Activated naive CD4-positive, alpha-beta T cell treated with Interleukin-2 at 50 U/mL for 16 hours (primary cell): ENCODE measurements at regions not wholly inside any gene's neighbourhood (a gene's known extent, or its start where the extent isn't known, plus 50 kb on each side); places are given as distances from the start of the nearest gene placed in this dataset.

Experiments
- DNase-seq: peaks from one replicate; pipeline ENCODE4 v3.0.0-alpha.2; 2020

DNA sequence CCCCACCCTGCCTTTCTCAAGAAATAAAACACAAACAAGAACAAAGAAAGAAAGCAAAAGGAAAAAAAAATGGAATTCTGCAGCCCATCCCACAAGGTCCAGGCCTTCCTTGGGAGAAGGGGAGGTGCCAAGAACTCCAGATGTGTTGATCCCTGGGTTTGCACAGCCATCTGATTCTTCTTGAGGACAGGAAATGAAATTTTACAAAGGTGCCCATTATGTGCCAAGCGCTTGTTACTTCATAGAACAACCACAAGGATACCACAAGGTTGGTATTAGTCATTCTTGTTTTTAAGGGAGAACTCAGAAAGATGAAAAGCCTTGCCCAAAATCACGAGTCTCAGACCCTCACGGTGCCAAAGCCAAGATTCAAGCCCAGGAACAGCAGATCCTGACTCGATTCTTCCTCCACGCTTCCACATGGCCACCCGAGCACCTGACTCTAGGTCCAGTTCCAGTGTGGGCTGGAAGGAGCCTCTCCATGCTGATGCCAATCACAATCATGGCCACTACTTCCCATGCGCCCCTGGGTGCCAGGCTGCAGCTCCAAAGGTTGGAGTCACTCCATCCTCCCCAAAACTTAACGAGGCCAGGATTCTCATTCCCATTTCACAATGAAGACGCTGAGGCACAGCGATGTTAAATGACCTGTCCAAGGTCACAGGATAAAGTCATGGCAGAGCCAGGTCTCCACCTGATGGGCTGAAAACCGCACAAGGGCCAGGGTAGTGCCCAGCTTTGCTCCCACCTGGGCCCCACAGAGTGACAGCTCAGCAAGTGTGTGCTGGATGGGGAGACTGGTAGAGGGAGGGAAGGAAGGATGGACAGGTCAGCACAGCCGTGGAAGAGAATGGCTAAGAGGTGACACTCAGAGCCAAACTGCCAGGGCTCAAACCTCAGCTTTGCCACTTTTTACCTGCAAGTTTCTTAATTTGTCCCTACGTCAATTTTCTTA lies 66.7 kb upstream of the TOP1 start:
- no peak for DNase-seq

DNA sequence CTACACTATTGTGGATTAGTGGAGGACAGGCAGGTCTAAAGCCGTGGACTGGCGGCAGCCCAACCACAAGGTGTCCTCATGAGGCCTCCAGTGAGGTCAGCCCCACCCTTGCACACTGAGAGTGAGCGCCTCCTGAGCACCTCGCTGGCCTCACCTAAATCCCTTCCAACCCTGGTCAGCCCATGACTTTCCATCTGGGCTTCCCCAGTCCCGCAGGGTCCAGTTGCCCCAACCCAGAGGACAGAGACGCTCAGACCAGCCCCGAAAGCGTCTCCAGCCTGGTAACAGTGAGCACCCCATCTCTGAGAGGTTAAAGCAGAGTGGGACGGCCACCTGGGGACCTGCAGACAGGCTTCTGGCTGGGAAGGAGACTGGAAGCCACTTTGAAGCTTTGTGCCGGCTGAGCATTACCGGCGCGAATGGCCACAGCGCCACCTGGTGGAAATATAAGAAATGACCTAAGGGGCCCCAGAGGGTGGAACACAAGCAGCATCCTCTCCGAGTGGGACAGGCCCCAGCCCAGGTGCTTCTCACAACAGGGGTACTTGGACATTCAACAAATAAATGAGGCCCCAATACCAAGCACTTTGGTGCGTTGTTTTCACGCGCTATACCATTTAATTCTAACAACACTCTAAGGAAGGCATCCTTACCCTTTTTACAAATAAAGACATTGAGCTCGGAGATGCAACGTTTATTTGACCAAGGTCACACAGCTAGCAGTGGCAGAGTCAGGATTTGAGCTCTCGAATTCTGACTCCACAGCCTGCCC lies 65.7 kb upstream of the TOP1 start:
- peak; percentile 75 for DNase-seq

DNA sequence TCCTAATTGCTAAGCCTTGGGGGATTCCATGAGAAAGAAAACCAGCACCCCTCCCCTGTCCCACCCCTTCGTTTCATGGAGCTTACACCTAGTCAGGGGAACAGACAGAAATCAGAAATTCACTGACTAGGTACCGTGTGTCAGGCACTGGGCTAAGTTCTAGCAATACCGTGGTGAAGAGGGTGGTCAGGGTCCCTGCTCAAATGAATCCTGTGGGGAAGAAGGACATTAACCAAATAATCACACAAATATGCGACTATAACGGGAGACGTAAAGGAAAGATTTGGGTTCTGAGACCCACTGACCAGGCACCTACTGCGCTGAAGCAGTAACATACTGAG lies 65.1 kb upstream of the TOP1 start:
- DNase-seq, result no peak

DNA sequence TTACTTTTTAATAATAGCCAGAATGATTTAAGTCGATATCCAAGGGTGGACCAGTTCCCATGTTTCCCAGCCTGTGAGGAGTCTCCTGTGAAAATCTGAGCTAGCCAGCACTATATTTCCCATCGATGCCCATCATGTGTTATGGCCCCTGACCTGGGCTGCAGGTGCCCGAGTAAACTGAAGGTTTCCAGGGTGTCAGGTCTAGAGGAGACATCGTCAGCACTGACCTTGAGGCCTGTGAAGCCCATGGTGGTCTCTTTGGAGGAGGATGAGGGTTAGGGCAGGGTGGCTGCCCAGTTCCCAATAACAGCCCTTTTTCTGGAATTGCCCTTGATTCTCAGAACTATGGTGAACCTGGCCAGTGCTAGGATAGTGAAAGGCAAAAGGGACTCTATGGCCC lies 63.0 kb upstream of the TOP1 start:
- no peak for DNase-seq

DNA sequence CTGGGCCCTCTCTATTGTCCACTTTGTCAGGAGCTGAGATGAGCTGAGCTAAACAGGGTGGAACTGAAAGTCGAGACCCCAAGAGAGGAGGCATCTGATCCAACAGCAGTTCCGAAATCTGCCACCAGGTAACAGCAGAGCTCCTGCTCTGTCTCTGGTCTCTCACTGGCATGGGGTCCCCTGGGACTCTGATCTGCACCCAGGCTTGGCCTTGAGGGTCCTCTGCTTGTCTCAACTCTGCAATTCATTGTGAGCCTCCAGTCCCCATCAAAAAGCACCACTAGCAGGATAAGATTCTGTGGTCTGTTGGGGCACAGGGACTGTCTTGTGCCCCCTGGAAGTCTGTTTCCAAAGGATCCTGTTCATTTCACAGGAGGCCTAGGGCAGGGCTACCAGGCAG lies 62.5 kb upstream of the TOP1 start:
- DNase-seq, result no peak

DNA sequence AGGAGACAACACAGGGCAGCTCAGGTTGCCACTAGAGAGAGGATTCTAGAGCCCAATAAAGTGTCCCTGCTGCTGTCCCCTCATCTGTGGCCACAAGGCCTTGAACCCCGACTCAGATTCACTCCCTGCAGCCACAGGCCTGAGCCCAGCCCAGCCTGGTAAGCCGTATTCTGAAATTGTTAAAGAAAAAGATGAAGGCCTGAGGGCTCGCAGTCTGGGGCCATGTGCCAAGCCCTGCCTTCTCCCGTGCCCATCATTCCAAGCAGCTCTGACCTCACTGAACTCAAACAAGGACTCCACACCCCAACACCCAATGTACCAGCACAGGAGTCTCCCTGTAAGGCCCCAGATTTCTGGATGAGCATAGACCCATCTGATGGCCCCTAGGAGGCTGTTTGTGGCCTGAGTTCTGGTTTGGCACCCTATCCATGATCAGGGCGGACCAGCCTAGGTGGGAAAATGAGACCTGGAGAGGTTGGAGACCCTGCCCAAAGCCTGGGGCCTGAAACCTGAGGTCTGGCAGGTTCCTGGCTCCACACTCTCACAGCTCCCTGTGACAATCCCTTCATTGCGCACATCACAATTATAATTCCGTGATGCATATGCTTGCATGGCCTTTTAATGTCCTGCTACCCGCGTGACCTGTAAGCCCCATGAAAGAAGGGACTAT lies 62.0 kb upstream of the TOP1 start:
- DNase-seq, result no peak

DNA sequence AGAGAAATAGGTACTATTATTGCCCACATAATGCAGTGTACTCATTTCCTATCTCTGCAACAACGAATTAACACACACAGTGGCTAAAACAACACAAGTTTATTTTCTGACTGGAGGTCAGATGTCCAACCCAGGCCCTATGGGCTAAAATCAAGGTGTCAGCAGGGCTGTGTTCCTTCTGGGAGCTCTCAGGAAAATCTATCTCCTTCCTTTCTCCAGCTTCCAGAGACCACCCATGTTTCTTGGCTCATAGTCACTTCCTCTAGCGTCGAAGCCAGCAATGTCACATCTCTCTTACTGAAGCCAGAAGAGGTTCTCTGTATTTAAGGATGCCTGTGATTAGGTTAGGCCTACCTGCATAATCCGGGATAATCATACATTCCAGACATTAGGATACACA lies 60.9 kb upstream of the TOP1 start:
- DNase-seq, result no peak

DNA sequence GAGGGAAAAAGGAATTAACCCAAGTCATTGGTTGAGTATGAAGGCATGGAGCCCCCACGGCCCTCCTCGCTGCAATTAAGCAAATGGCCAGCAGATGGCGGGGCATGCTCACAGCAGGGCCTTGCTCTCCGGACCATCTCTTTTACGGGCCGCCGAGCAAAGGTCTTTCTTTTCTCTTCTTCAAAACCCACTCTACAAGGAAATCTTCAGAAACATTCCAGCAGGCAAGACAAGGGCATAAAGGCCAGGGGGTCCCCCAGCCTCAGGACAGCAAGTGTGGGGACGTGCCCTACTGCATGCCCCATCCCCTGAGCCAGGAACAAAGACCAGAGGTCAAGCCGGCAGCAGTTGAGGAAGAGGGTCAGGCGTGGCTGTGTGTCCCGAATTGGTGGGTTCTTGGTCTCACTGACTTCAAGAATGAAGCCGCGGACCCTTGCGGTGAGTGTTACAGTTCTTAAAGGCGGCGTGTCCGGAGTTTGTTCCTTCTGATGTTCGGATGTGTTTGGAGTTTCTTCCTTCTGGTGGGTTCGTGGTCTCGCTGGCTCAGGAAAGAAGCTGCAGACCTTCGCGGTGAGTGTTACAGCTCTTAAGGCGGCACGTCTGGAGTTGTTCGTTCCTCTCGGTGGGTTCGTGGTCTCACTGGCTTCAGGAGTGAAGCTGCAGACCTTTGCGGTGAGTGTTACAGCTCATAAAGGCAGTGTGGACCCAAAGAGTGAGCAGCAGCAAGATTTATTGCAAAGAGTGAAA lies 59.6 kb upstream of the TOP1 start:
- peak; percentile 89 for DNase-seq

DNA sequence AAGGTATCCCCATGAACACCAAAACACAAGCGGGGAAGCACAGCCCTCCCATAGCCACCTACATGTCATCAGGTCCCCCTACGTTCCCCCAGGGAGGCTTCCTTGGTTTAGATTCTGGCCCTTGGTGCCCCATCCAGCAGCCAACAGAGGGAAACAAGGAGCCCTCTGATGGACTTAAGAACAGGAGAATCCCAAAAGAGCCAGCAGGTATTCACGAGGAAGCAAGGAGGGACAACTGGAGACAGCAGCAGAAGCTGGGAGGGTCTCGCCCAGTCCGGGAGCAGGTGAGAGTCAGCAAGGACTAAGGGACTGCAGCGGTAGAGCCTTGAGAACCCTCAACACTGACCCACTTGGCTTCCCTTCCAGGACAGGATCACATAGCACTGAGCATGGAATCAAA lies 58.4 kb upstream of the TOP1 start:
- DNase-seq, result no peak

DNA sequence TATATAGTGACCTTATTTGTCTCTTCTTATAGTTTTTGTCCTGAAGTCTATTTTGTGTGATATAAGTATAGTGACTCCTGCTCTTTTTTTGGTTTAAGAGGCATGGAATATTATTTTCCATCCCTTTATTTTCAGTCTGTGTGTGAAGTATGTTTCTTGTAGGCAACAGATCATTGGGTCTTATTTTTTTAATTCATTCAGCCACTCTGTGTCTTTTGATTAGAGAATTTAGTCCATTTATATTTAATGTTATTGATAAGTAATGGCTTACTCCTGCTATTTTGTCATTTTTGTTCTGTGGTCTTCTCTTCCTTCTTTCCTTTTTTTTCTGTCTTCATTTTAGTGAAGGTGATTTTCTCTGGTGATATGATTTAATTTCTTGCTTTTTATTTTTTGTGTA lies 51.4 kb upstream of the TOP1 start:
- no peak for DNase-seq

DNA sequence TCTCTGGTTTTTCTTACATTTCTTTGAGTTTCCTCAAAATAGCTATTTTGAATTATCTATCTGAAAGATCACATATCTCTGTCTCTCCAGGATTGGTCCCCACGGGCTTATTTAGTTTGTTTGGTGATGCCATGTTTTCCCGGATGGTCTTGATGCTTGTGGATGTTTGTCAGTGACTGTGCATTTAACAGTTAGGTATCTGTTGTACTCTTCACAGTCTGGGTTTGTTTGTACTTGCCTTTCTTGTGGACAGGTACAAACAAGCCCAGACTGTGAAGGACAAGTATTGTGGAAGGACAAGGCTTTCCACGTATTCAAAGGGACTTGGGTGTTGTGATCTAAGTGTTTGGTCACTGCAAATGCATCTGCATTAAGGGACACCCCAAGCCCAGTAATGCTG lies 49.9 kb upstream of the TOP1 start:
- DNase-seq, result no peak
